OCI-LY1 (cell line): ENCODE measurements at regions not wholly inside any gene's neighbourhood (a gene's known extent, or its start where the extent isn't known, plus 50 kb on each side); places are given as distances from the start of the nearest gene placed in this dataset.

Experiments
- H2AFZ ChIP-seq: fragments of 200-600 bp; sonication (generic), shearing (Covaris generic); 2 replicates; pipeline ENCODE4 v1.6.0; 2014; ENCODE audit warnings: antibody characterized with exemption, mild to moderate bottlenecking, low read length
- H3F3A ChIP-seq: fragments of 200-600 bp; sonication (generic), shearing (Covaris generic); 2 replicates; pipeline ENCODE4 v1.6.0; 2014; ENCODE audit warnings: mild to moderate bottlenecking, antibody characterized with exemption, low read length, moderate library complexity; ENCODE audit not compliant: insufficient read depth
- H3K27ac ChIP-seq: fragments of 200-600 bp; sonication (generic); 2 replicates; pipeline ENCODE4 v1.5.1; 2014; ENCODE audit warnings: low read length, mixed run types, mild to moderate bottlenecking, low read depth; ENCODE audit not compliant: poor library complexity, severe bottlenecking
- H3K27me3 ChIP-seq: fragments of 200-600 bp; sonication (generic); 2 replicates; pipeline ENCODE4 v1.6.0; 2014; ENCODE audit warnings: antibody characterized with exemption, mild to moderate bottlenecking, low read length, moderate library complexity; ENCODE audit not compliant: insufficient read depth
- H3K36me3 ChIP-seq: fragments of 200-600 bp; sonication (generic); 2 replicates; pipeline ENCODE4 v1.6.1; 2014; ENCODE audit warnings: mild to moderate bottlenecking, antibody characterized with exemption, low read length, moderate library complexity, mixed read lengths; ENCODE audit not compliant: insufficient read depth
- H3K4me1 ChIP-seq: fragments of 200-600 bp; sonication (generic); 2 replicates; pipeline ENCODE4 v1.5.1; 2014; ENCODE audit warnings: mild to moderate bottlenecking, low read length, moderate library complexity; ENCODE audit not compliant: insufficient read depth, severe bottlenecking
- H3K4me2 ChIP-seq: fragments of 200-600 bp; sonication (generic), shearing (Covaris generic); 2 replicates; pipeline ENCODE4 v1.6.1; 2014; ENCODE audit warnings: low read length
- H3K4me3 ChIP-seq: fragments of 200-600 bp; sonication (generic); 2 replicates; pipeline ENCODE4 v1.5.1; 2014; ENCODE audit warnings: low read length, low read depth, mild to moderate bottlenecking, mixed read lengths; ENCODE audit not compliant: poor library complexity, severe bottlenecking
- H3K79me2 ChIP-seq: fragments of 200-600 bp; shearing (Covaris generic); 2 replicates; pipeline ENCODE4 v1.6.1; 2016; ENCODE audit warnings: mixed run types, low read length, mixed read lengths; ENCODE audit not compliant: insufficient read depth
- H3K9ac ChIP-seq: fragments of 200-600 bp; sonication (generic), shearing (Covaris generic); 2 replicates; pipeline ENCODE4 v1.6.1; 2014; ENCODE audit warnings: mild to moderate bottlenecking, low read length, mixed read lengths
- H3K9me2 ChIP-seq: fragments of 200-600 bp; sonication (generic), shearing (Covaris generic); 2 replicates; pipeline ENCODE4 v1.6.1; 2014; ENCODE audit warnings: low read depth, mild to moderate bottlenecking, low read length, mixed read lengths
- H3K9me3 ChIP-seq: fragments of 200-600 bp; shearing (Covaris generic); 2 replicates; pipeline ENCODE4 v1.6.1; 2014; ENCODE audit warnings: low read length, mixed read lengths
- H4K20me1 ChIP-seq: fragments of 200-600 bp; sonication (generic), shearing (Covaris generic); 2 replicates; pipeline ENCODE4 v1.6.0; 2016; ENCODE audit warnings: mild to moderate bottlenecking, low read length; ENCODE audit not compliant: insufficient read depth
- EZH2 ChIP-seq: fragments of 200-600 bp; sonication (generic), shearing (Covaris generic); IDR thresholded peaks from 2 replicates; pipeline ENCODE4 v1.8.0; 2017; ENCODE audit warnings: borderline replicate concordance, mixed run types, mild to moderate bottlenecking, antibody characterized with exemption, low read length, moderate library complexity, mixed read lengths
- TF ChIP-seq, protein P1 (sequence below): fragments of 200-600 bp; sonication (generic), shearing (Covaris generic); IDR thresholded peaks from 2 replicates; pipeline ENCODE4 v1.5.1; 2017; ENCODE audit warnings: mild to moderate bottlenecking, antibody characterized with exemption, low read length, moderate library complexity, mixed read lengths

DNA sequence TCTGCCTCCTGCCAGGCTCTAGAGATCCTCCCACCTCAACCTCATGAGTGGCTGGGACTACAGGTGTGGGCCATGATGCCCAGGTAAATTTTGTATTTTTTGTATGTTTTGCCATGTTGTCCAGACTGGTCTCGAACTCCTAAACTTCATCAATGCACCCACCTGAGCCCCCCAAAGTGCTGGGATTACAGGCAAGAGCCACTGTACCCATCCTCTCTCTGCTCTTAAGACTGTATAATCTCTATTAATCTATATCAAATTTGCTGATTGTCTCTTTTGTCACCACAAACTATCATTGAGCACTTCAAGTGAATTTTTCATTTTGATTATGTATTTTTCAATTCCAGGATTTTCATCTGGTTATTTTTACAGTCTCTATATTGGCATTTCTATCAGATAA is 440.3 kb downstream of the NOVA1 start:
- TF ChIP-seq, protein P1, sequence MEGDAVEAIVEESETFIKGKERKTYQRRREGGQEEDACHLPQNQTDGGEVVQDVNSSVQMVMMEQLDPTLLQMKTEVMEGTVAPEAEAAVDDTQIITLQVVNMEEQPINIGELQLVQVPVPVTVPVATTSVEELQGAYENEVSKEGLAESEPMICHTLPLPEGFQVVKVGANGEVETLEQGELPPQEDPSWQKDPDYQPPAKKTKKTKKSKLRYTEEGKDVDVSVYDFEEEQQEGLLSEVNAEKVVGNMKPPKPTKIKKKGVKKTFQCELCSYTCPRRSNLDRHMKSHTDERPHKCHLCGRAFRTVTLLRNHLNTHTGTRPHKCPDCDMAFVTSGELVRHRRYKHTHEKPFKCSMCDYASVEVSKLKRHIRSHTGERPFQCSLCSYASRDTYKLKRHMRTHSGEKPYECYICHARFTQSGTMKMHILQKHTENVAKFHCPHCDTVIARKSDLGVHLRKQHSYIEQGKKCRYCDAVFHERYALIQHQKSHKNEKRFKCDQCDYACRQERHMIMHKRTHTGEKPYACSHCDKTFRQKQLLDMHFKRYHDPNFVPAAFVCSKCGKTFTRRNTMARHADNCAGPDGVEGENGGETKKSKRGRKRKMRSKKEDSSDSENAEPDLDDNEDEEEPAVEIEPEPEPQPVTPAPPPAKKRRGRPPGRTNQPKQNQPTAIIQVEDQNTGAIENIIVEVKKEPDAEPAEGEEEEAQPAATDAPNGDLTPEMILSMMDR: no peak
- no peak for TF ChIP-seq EZH2
- no peaks in the 10 kb centered on the region for H4K20me1 ChIP-seq
- H3K79me2 ChIP-seq: no peaks in the 10 kb centered on the region
- no peak overlapping the region for H3K27ac ChIP-seq
- no peak overlapping the region for H3K4me3 ChIP-seq
- H3K4me1 ChIP-seq: no peaks in the 10 kb centered on the region
- H3K9ac ChIP-seq: no peak overlapping the region
- no peaks in the 10 kb centered on the region for H3K9me2 ChIP-seq
- no peak overlapping the region for H3K4me2 ChIP-seq
- H3K9me3 ChIP-seq: no peaks in the 10 kb centered on the region
- H3F3A ChIP-seq: no peaks in the 10 kb centered on the region
- no peaks in the 10 kb centered on the region for H3K36me3 ChIP-seq
- no peaks in the 10 kb centered on the region for H3K27me3 ChIP-seq
- no peak overlapping the region for H2AFZ ChIP-seq

DNA sequence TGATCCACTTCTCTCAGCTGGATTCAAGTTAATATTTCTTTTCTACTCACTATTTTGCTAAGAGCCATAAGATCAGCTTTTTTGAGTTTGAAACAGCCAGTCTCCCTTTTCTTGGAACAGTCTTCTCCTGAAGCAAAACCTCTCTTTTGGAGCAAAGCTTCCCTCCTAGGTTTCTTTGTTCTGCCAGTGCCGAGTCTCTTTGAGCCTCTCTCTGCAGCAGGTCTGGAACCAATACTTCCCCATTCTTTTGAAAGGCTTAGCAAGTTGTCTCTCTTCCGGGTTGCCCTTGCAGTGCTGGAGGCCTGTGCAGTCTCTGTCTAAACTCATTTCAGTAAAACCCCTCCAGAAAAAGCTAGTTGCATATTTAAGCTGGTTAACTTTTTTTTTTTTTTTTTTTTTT is 454.8 kb downstream of the NOVA1 start:
- Histone ChIP-seq H3K27ac (no peak overlapping the region), H3F3A (no peaks in the 10 kb centered on the region), H3K9ac (no peak overlapping the region), H3K9me3 (no peaks in the 10 kb centered on the region), H3K79me2 (no peaks in the 10 kb centered on the region), H3K4me3 (no peak overlapping the region), H3K9me2 (no peaks in the 10 kb centered on the region), H3K4me2 (no peak overlapping the region), H2AFZ (no peak overlapping the region), H4K20me1 (no peaks in the 10 kb centered on the region), H3K27me3 (no peaks in the 10 kb centered on the region), H3K36me3 (no peaks in the 10 kb centered on the region), H3K4me1 (no peaks in the 10 kb centered on the region)
- TF ChIP-seq EZH2: no peak
- TF ChIP-seq, protein P1: no peak

DNA sequence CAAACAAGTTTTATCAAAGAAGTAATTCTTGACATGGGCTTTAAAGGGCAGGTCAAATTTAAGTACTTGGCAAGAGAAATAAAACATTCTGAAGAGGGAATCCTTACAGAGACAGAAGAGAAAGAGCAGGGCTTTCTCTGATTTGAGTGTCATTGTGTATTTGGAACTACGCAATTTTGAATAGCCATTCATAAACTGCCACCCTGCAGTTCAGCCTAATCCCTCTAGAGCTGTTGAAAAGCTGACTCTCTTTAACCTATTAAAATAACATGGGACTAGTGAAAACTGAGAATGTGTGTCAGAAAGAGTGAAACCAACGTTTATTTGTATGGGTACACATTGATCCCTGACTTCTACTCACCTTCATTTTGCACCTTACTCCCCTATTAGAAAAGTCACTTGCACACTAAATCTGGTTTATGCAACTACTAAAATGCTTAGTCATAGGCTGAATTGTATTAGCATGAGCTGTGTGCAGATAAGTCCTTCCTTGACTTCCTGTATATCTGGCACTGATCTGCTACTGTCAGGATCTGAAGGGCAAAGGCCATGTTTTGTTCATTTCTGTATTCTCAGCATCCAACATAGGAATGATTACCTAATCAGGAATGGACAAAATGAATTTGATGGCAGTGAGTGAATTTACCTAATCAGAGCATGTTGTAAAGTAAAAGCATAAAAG is 458.9 kb downstream of the NOVA1 start:
- no peak overlapping the region for H3K27ac ChIP-seq
- H3K9me2 ChIP-seq: no peaks in the 10 kb centered on the region
- H3K79me2 ChIP-seq: no peaks in the 10 kb centered on the region
- no peak overlapping the region for H3K4me2 ChIP-seq
- no peaks in the 10 kb centered on the region for H3K36me3 ChIP-seq
- TF ChIP-seq, protein P1: no peak
- no peak for TF ChIP-seq EZH2
- H3K4me1 ChIP-seq: no peaks in the 10 kb centered on the region
- H3F3A ChIP-seq: no peaks in the 10 kb centered on the region
- no peak overlapping the region for H3K4me3 ChIP-seq
- no peak overlapping the region for H3K9ac ChIP-seq
- H4K20me1 ChIP-seq: no peaks in the 10 kb centered on the region
- H3K9me3 ChIP-seq: no peaks in the 10 kb centered on the region
- H3K27me3 ChIP-seq: no peaks in the 10 kb centered on the region
- H2AFZ ChIP-seq: no peak overlapping the region
